GM23338 (cell line): ENCODE measurements at regions not wholly inside any gene's neighbourhood (a gene's known extent, or its start where the extent isn't known, plus 50 kb on each side); places are given as distances from the start of the nearest gene placed in this dataset.

Source experiments
- ATAC-seq: fragments of 200-7000 bp; cut with Tn5 transposase; 3 replicates; pipeline ENCODE4 v1.9.1; 2020
- DNase-seq: peaks from one replicate; pipeline ENCODE4 v3.0.0-alpha.2; 2015; ENCODE audit warnings: low spot score
- H2AFZ ChIP-seq: fragments of 200-600 bp; sonication (generic); 2 replicates; pipeline ENCODE4 v1.8.0; 2016; ENCODE audit warnings: antibody characterized with exemption, mild to moderate bottlenecking, moderate library complexity
- H3F3A ChIP-seq: fragments of 200-600 bp; sonication (generic); replicated peaks from 2 replicates; pipeline ENCODE4 v1.8.0; 2017; ENCODE audit warnings: antibody characterized with exemption, mixed run types, low read depth
- H3K27ac ChIP-seq: fragments of 200-600 bp; sonication (generic); 2 replicates; pipeline ENCODE4 v1.6.1; 2016; ENCODE audit warnings: low read depth
- H3K27me3 ChIP-seq: fragments of 200-600 bp; sonication (generic); 2 replicates; pipeline ENCODE4 v1.8.0; 2016; ENCODE audit warnings: mild to moderate bottlenecking, mixed run types, moderate library complexity; ENCODE audit not compliant: insufficient read depth
- H3K36me3 ChIP-seq: fragments of 200-600 bp; sonication (generic); 2 replicates; pipeline ENCODE4 v1.8.0; 2016; ENCODE audit warnings: mild to moderate bottlenecking; ENCODE audit not compliant: insufficient read depth
- H3K4me1 ChIP-seq: fragments of 200-600 bp; sonication (generic); 2 replicates; pipeline ENCODE4 v1.8.0; 2016; ENCODE audit warnings: mild to moderate bottlenecking, moderate library complexity; ENCODE audit not compliant: insufficient read depth
- H3K4me2 ChIP-seq: fragments of 200-600 bp; sonication (generic); 2 replicates; pipeline ENCODE4 v1.7.1; 2017; ENCODE audit warnings: mixed run types
- H3K4me3 ChIP-seq: fragments of 200-600 bp; sonication (generic); 2 replicates; pipeline ENCODE4 v1.6.1; 2016; ENCODE audit warnings: mixed run types
- H3K79me2 ChIP-seq: fragments of 200-600 bp; sonication (generic); replicated peaks from 2 replicates; pipeline ENCODE4 v1.8.0; 2017; ENCODE audit warnings: mild to moderate bottlenecking; ENCODE audit not compliant: insufficient read depth
- H3K9me2 ChIP-seq: fragments of 200-600 bp; sonication (generic); 2 replicates; pipeline ENCODE4 v1.8.0; 2017; ENCODE audit not compliant: insufficient read depth
- H4K20me1 ChIP-seq: fragments of 200-600 bp; sonication (generic); replicated peaks from 2 replicates; pipeline ENCODE4 v1.8.0; 2017; ENCODE audit warnings: mild to moderate bottlenecking; ENCODE audit not compliant: insufficient read depth
- H3K27ac Mint-ChIP-seq: 2 replicates; pipeline ENCODE4 v1.8.0; 2020; ENCODE audit warnings: inconsistent platforms, mild to moderate bottlenecking, moderate library complexity, mixed read lengths
- H3K27me3 Mint-ChIP-seq: 3 replicates; pipeline ENCODE4 v1.8.0; 2022; ENCODE audit warnings: low read depth, mild to moderate bottlenecking, moderate library complexity, mixed read lengths, inconsistent platforms; ENCODE audit not compliant: insufficient read depth, poor library complexity
- H3K36me3 Mint-ChIP-seq: 3 replicates; pipeline ENCODE4 v1.8.0; 2021; ENCODE audit warnings: low read depth, mild to moderate bottlenecking, inconsistent platforms, moderate library complexity, mixed read lengths
- H3K4me1 Mint-ChIP-seq: 3 replicates; pipeline ENCODE4 v1.8.0; 2020; ENCODE audit warnings: mild to moderate bottlenecking, inconsistent platforms, mixed read lengths
- H3K4me3 Mint-ChIP-seq: 3 replicates; pipeline ENCODE4 v1.8.0; 2021; ENCODE audit warnings: moderate library complexity, mild to moderate bottlenecking, inconsistent platforms, mixed read lengths
- H3K9me3 Mint-ChIP-seq: 3 replicates; pipeline ENCODE4 v1.8.0; 2020; ENCODE audit warnings: moderate library complexity, mild to moderate bottlenecking, inconsistent platforms, mixed read lengths
- CTCF ChIP-seq, 2 experiments: fragments of 200-600 bp in 1 of 2; sonication (generic) in 1 of 2; conservative IDR thresholded peaks; 2 replicates each; pipeline versions ENCODE4 v1.5.1 to v1.6.1; 2016 to 2017; ENCODE audit warnings: antibody characterized with exemption in 2 of 2, low read depth in 2 of 2, mild to moderate bottlenecking in 2 of 2, moderate library complexity in 1 of 2
- ETS1 ChIP-seq: IDR thresholded peaks from 2 replicates; pipeline ENCODE4 v1.6.1; 2016; ENCODE audit warnings: antibody characterized with exemption
- EZH2phosphoT487 ChIP-seq: fragments of 200-600 bp; sonication (generic); IDR thresholded peaks from one replicate; pipeline ENCODE4 v1.8.1; 2018; ENCODE audit warnings: antibody characterized with exemption; ENCODE audit not compliant: unreplicated experiment
- JUNB ChIP-seq: IDR thresholded peaks from one replicate; pipeline ENCODE4 v1.6.1; 2016; ENCODE audit warnings: antibody characterized with exemption; ENCODE audit not compliant: unreplicated experiment
- NANOG ChIP-seq: IDR thresholded peaks from 2 replicates; pipeline ENCODE4 v1.6.1; 2016; ENCODE audit warnings: antibody characterized with exemption, borderline replicate concordance
- POLR2AphosphoS5 ChIP-seq: IDR thresholded peaks from 2 replicates; pipeline ENCODE4 v1.6.1; 2016; ENCODE audit warnings: antibody characterized with exemption, low read depth
- REST ChIP-seq: IDR thresholded peaks from one replicate; pipeline ENCODE4 v1.6.1; 2018; ENCODE audit warnings: antibody characterized with exemption; ENCODE audit not compliant: unreplicated experiment
- STAT1 ChIP-seq: IDR thresholded peaks from one replicate; pipeline ENCODE4 v1.6.1; 2016; ENCODE audit warnings: antibody characterized with exemption; ENCODE audit not compliant: unreplicated experiment
- ZNF114 ChIP-seq: fragments of 250-450 bp; sonication (Bioruptor Pico); IDR thresholded peaks from 2 replicates; pipeline ENCODE4 v1.5.0; 2020; ENCODE audit warnings: mild to moderate bottlenecking, moderate library complexity
- ZNF331 ChIP-seq: fragments of 250-450 bp; sonication (Bioruptor Pico); IDR thresholded peaks from 2 replicates; pipeline ENCODE4 v1.5.0; 2020; ENCODE audit warnings: low read depth, mild to moderate bottlenecking, moderate library complexity
- ZNF462 ChIP-seq: fragments of 250-450 bp; sonication (Bioruptor Pico); IDR thresholded peaks from 2 replicates; pipeline ENCODE4 v1.5.0; 2020; ENCODE audit warnings: mild to moderate bottlenecking, moderate library complexity

GRCh38 chr1:102178480-102178879 lies 181.8 kb upstream of the OLFM3 start:
- H3K9me3 Mint-ChIP-seq = no peaks in the 10 kb centered on the region
- Histone ChIP-seq H3K9me2 (no peaks in the 10 kb centered on the region; the same call in 1 of the 2 replicates), H4K20me1 (no peaks in the 10 kb centered on the region), H3K36me3 (no peaks in the 10 kb centered on the region), H3K79me2 (no peaks in the 10 kb centered on the region), H3F3A (no peaks in the 10 kb centered on the region), H3K27ac (no peak overlapping the region), H3K4me2 (no peak overlapping the region), H2AFZ (no peak overlapping the region), H3K27me3 (no peaks in the 10 kb centered on the region), H3K4me3 (no peak overlapping the region), H3K4me1 (no peaks in the 10 kb centered on the region)
- no peak for ATAC-seq
- no peak overlapping the region for H3K4me3 Mint-ChIP-seq
- H3K4me1 Mint-ChIP-seq = no peaks in the 10 kb centered on the region
- no peaks in the 10 kb centered on the region for H3K36me3 Mint-ChIP-seq
- TF ChIP-seq STAT1 (no peak), ZNF114 (CRISPR knock-in tag) (no peak), JUNB (no peak), ZNF462 (CRISPR knock-in tag) (no peak), ETS1 (no peak), ZNF331 (no peak), CTCF (conservative IDR thresholded peaks at IDR 0.05; ENCODE audit: low read depth in 2 of 2) (no peak), EZH2phosphoT487 (no peak), NANOG (no peak), REST (no peak), POLR2AphosphoS5 (no peak)
- H3K27me3 Mint-ChIP-seq = no peaks in the 10 kb centered on the region
- H3K27ac Mint-ChIP-seq = no peak overlapping the region
- DNase-seq = no peak
